Neural crest cell (in vitro differentiated cells): ENCODE measurements at regions not wholly inside any gene's neighbourhood (a gene's known extent, or its start where the extent isn't known, plus 50 kb on each side); places are given as distances from the start of the nearest gene placed in this dataset.

ENCODE experiments used
- DNase-seq: peaks from one replicate; pipeline ENCODE4 v3.0.0; 2021; ENCODE audit warnings: low read depth, mixed read lengths, low spot score
- H3K27ac Mint-ChIP-seq: one replicate; pipeline ENCODE4 v1.8.0; 2021; ENCODE audit warnings: mild to moderate bottlenecking, mixed read lengths; ENCODE audit not compliant: unreplicated experiment
- H3K27me3 Mint-ChIP-seq: 2 replicates; pipeline ENCODE4 v1.8.0; 2021; ENCODE audit warnings: low read depth, mild to moderate bottlenecking, mixed read lengths
- H3K36me3 Mint-ChIP-seq: 2 replicates; pipeline ENCODE4 v1.8.0; 2021; ENCODE audit warnings: low read depth, mild to moderate bottlenecking, mixed read lengths
- H3K4me1 Mint-ChIP-seq: 2 replicates; pipeline ENCODE4 v1.8.0; 2021; ENCODE audit warnings: mixed read lengths
- H3K4me3 Mint-ChIP-seq: one replicate; pipeline ENCODE4 v1.8.0; 2021; ENCODE audit warnings: mild to moderate bottlenecking, mixed read lengths
- H3K9me3 Mint-ChIP-seq: 2 replicates; pipeline ENCODE4 v1.8.0; 2021; ENCODE audit warnings: mixed read lengths
- TF ChIP-seq, protein P1 (sequence below): fragments of 200-600 bp; sonication (generic); conservative IDR thresholded peaks from 2 replicates; pipeline ENCODE4 v1.5.0; 2021; ENCODE audit warnings: antibody characterized with exemption, mild to moderate bottlenecking

DNA sequence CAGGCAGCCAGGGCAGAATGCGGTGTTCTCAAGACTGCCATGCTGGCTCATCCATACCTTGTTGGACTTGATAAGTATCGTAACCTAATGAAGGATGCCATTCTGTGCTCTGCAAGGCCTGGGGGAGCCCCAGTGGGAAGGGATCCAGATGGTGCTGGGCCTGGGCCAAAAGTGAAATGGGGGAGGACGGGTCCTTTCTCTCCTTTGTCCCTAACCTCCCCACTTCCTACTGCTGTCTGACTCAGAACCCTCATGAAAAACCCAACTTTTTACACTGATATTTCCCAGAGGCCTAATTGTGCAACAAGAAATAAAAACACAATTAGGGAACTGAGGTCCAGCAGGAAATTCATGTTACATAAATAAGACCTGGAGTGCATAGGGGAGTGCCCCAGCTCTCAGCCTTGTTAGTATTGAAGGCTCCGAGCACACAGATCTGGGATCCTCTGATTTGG, 193.7 kb upstream of the SVIL start:
- no peak overlapping the region for H3K27ac Mint-ChIP-seq
- TF ChIP-seq, protein P1, sequence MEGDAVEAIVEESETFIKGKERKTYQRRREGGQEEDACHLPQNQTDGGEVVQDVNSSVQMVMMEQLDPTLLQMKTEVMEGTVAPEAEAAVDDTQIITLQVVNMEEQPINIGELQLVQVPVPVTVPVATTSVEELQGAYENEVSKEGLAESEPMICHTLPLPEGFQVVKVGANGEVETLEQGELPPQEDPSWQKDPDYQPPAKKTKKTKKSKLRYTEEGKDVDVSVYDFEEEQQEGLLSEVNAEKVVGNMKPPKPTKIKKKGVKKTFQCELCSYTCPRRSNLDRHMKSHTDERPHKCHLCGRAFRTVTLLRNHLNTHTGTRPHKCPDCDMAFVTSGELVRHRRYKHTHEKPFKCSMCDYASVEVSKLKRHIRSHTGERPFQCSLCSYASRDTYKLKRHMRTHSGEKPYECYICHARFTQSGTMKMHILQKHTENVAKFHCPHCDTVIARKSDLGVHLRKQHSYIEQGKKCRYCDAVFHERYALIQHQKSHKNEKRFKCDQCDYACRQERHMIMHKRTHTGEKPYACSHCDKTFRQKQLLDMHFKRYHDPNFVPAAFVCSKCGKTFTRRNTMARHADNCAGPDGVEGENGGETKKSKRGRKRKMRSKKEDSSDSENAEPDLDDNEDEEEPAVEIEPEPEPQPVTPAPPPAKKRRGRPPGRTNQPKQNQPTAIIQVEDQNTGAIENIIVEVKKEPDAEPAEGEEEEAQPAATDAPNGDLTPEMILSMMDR = no peak

DNA sequence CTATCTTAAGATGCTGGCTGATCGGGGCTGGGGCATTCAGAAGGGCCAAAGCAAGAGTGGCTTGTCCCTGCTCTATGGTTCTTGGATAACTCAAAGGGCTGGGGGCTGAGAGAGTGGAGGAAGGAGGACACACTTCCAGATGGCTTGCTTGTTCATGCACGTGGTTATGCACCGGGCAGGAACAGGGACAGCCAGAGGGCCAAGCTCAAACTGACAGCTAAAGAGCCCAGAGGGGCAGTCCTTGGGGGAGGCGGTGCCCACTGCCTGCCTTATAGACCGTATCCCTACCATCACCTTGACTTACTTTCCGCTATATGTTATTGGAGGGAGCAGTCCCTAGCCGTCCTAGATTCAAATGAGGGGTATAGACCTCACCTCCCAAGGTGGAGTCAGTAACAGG, 192.7 kb upstream of the SVIL start:
- Mint-ChIP-seq H3K27me3 (no peaks in the 10 kb centered on the region), H3K4me3 (no peak overlapping the region), H3K9me3 (peaks cover 8% of the 10 kb centered on the region), H3K4me1 (no peaks in the 10 kb centered on the region), H3K27ac (no peak overlapping the region), H3K36me3 (peaks cover 2% of the 10 kb centered on the region)
- DNase-seq = no peak
- TF ChIP-seq, protein P1 = no peak

More for the DNA sequence above, 193.7 kb upstream of the SVIL start:
- Mint-ChIP-seq H3K27me3 (no peaks in the 10 kb centered on the region), H3K4me3 (no peak overlapping the region), H3K4me1 (no peaks in the 10 kb centered on the region), H3K9me3 (peaks cover 8% of the 10 kb centered on the region), H3K36me3 (peaks cover 2% of the 10 kb centered on the region)
- no peak for DNase-seq

DNA sequence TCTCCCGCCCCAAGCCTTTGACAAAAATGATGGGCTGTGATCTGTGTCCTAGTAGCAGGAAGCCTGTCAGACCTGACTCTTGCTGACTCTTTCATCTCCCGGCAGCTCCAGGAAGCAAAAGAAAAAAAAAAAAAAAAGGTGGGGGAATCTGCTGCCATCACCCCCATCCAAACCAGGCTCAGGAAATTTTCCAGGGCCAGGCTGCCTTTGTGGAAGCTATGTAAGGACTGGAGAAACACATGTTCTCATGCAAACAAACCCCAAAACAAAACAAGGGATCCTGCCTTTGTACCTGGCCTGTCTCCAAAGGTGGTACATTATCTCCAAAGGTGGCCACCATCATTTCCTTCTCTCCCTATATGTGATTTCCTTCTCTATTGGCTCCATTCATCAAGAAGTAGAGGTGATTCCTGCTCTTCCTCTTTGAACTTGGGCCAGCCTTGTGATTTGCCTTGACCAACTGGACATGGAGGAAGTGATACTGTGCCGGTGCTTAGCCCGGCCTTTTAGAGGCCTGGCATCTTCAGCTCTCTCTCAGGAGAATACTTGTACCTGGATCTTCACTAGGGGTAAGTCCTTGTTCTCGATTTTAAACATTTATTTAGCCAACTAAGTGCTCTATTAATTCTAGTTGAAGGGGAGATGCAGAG, 192.2 kb upstream of the SVIL start:
- Mint-ChIP-seq H3K36me3 (peaks cover 2% of the 10 kb centered on the region), H3K9me3 (peaks cover 6% of the 10 kb centered on the region), H3K4me3 (no peak overlapping the region), H3K27me3 (no peaks in the 10 kb centered on the region), H3K27ac (no peak overlapping the region), H3K4me1 (no peaks in the 10 kb centered on the region)
- TF ChIP-seq, protein P1 = no peak
- DNase-seq = no peak

DNA sequence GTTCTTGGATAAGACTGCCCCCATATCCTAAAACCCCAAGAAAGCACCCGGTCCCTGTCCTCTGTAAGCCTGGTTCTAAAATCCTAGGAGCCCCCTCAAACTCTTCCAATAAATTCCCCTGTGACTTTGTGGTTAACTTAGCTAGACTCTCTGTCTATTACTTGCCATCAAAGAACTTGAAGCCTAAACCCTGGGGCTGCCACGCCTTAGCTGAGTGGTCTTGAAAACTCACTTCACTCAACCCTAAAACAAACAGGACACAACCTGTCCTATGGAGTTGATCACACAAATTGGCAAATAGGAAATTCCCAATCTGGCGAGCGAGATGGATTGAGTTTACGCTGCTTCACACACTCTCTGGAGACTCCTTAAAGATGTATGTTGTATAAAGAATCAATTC, 191.4 kb upstream of the SVIL start:
- no peak for DNase-seq
- Mint-ChIP-seq H3K27ac (no peak overlapping the region), H3K9me3 (peaks cover 6% of the 10 kb centered on the region), H3K36me3 (peaks cover 2% of the 10 kb centered on the region), H3K4me1 (no peaks in the 10 kb centered on the region), H3K27me3 (no peaks in the 10 kb centered on the region), H3K4me3 (no peak overlapping the region)
- TF ChIP-seq, protein P1 = no peak

DNA sequence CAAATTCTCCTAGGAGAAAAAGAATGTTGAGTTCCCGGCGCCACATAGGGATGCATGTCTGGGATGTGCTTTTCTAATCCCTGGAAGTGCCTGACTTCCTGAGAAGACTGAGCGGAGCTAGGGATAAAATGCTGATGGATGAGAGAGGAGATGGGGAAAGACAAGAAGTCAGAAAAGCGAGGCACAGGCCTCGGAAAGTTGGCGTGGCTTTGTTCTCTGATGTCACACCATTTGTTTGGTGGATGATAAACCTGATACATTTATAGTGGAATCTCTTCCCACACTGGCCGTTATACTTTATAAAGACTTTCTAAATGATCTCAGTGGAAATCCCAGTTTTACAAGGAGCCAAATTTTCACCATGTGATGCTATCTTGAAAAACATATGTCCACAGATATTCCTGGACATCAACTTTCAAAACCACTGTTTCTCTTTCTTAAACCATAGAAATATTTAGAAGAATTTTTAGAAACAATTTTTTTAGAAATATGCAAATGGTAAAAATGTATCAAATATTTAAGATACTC, 188.8 kb upstream of the SVIL start:
- DNase-seq = no peak
- H3K4me1 Mint-ChIP-seq = no peaks in the 10 kb centered on the region
- peaks cover 4% of the 10 kb centered on the region for H3K9me3 Mint-ChIP-seq
- no peak overlapping the region for H3K4me3 Mint-ChIP-seq
- H3K27me3 Mint-ChIP-seq = no peaks in the 10 kb centered on the region
- TF ChIP-seq, protein P1 = no peak
- peaks cover 2% of the 10 kb centered on the region for H3K36me3 Mint-ChIP-seq
- H3K27ac Mint-ChIP-seq = no peak overlapping the region
